HG02938 (cell line): ENCODE measurements at regions not wholly inside any gene's neighbourhood (a gene's known extent, or its start where the extent isn't known, plus 50 kb on each side); places are given as distances from the start of the nearest gene placed in this dataset.

Experiments used
- ATAC-seq: cut with Tn5 transposase; IDR thresholded peaks from one replicate; pipeline ENCODE4 v1.9.1; 2021; ENCODE audit warnings: mild to moderate bottlenecking, moderate library complexity; ENCODE audit not compliant: unreplicated experiment

- no peak for ATAC-seq
Measured at GRCh38 chr10:30127120-30127541, 67.7 kb upstream of the JCAD start.

DNA sequence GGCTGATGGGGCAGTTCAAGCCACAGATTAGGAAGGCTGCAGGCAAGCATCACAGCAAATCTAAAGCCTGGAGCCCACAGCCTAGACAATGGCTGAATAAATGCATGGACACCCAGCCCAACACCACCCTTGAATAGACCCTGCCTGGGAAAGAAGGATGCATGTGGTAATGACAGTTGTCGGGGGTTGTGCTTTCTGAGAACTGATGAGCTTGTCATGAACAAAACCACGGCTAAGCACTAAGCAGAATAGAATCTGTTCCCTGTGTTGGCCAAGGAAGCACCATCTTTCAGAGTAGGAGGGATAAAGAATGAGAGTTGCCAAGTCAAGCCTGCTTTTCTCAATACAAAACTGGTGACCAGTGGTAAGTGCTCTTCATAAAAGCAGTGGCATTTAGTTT, 66.1 kb upstream of the JCAD start:
- no peak for ATAC-seq

DNA sequence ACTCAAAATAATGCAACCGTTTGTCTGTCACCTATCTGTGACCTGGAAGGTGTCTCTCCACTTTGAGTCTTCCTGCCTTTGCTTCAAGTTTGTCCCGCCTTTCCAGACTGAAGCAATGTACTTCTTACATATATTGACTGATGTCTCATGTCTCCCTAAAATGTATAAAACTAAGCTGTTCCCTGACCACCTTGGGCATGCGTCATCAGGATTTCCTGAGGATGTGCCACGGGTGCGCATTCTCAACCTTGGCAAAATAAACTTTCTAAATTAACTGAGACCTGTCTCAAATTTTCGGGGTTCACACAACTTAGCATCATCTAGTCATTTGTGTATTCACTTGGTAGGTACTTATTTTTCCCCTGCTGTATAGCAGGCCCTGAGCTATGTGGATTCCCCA, 65.3 kb upstream of the JCAD start:
- no peak for ATAC-seq

DNA sequence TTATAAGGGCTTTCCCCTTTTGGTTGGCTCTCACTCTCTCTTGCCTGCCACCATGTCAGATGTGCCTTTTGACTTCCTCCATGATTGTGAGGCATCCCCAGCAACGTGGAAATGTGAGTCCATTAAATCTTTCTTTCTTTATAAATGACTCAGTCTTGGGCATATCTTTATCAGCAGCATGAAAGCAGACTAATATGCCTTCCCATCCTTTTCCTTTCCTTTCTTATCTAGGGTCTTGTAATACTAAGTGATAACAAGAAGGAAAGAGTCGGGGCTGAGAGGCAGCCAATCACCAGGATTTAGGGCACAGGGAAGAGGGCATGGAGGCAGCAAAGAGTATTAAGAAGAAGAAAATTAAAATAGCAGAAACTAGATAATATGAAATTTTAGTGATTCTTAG, 62.0 kb upstream of the JCAD start:
- ATAC-seq = no peak

- no peak for ATAC-seq
Measured at GRCh38 chr10:30118590-30118989, 59.2 kb upstream of the JCAD start.

DNA sequence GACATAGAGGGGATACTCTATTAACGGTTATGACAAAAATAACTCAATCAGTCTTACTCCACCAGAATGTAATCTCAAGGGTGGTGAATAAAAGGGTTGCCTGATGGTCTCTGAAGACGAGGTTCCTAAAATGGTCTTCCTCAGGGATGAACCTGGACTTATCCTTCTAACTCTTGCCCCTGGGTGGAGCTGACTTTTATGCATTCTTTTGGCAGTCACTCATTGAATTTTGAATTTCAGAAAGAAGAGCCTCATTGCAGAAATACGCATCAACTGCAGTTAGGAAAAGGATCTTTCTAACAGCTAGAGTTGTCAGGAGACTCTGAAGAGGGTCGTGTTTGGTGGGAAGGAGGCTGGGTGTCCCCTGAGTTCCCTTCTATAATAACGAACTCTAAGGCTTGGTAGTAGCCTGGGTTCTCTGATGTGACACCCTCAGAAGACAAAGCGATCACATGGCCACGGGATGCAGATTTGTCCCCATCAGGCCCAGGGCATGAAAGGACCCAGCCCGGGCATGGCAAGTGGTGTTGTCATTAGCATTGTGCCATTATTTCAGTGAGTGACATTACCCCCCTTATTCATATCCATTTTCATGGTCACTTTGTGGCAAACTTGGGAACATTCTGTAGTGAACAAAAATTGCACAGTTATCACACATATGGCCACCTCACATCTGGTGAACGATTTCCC, 58.6 kb upstream of the JCAD start:
- ATAC-seq = no peak

DNA sequence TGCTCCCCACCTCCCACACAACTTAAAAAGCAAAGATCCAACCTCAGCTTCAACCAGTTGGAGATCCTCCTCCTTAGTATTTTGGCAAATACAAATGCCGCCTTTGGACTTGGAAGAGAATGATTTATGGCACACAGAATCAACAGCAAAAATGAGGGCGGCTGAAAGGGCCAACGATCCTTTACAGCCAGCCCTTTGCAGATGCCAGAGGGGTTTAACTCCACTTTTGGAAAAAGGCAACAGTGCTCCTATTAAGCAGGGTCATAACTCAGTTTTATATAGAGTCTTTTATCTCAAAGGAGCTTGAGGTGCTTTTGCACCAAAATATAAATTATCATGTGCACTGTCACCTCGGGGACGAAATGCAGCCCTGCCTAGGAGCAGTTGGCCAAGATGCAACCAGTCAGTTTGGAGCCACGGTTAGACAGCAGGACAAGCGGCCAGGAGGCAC, 56.7 kb upstream of the JCAD start:
- ATAC-seq = no peak

DNA sequence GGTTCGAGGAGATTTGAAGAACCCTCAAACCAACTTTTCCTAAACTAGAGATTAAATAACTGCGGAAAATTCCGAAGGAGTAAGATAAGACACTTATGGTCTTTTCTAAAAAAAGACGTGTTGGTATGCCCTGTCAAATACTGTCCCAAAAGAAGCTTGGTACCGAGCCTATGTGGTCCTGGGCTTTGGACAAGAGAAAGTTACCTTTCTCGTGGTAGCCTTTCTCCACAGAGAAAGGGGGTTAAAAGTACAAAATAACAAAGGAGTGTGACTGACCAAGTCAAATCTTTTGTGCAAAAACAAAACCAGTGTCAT, 56.2 kb upstream of the JCAD start:
- no peak for ATAC-seq

DNA sequence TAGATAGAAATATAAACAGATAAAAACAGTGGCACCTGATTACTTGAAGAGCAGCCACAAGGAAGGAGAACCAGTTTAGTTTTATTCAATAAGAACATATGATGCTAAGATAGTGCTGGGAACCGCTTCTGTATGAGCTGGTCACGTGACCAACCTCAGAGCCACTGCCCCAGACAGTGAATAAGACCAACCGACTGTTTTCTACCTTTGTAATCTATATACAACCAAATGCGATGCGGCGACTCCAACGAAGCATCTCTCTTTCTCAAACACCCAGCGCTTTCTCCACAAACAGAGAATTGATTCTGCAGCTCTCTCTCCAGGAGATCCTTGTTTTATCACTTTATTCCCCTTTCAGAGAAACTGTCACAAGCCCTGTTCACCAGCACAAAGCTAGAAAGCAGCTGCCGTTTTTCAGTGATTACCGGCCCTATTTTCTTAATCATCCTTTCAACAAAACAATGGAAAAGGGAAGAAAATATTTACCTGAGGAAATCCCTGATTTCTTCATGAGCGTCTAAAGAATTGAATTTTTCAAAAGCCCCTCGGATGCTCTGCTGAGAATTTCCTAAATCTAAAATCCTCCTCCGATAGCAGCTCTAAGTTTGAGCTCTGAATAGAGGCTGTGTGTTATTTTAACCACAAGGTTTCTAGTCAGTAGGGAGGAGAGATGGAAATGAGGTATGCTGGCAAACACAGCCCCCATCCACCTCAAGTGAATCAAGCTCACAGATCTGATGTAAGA, 55.7 kb upstream of the JCAD start:
- ATAC-seq = no peak

- no peak for ATAC-seq
Measured at GRCh38 chr10:30114401-30114800, 55.0 kb upstream of the JCAD start.

DNA sequence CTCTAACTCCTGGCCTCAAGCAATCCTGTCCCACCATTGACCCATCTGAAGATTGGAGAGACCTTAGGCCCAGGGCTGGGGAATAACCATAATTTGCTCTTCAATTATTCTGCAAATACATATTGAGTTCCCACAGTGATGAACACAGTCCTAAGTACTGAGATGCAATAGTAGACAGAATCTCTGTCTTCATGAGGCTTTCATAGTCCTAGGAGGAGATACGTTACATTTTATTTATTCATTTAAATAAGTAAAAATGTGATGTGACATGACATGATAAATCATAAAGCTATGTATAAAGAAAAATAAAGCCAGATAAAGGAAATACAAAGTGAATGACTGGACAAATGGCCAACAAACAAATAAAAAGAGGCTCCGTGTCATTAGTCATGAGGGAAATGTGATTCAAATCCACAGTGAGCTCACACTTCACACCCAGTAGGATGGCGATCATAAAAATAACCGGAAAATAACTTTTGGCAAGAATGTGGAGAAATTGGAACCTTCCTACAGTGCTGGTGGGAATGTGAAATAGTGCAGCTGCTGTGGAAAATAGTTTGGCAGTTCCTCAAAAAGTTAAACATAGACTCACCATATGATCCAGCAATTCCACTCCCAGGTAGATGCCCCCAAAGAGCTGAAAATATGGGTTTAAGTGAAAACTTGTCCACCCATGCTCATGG, 52.1 kb upstream of the JCAD start:
- no peak for ATAC-seq
